ENCODE measurements at regions not wholly inside any gene's neighbourhood (a gene's known extent, or its start where the extent isn't known, plus 50 kb on each side); places are given as distances from the start of the nearest gene placed in this dataset.
A peak's percentile ranks its signal among the peaks of the same experiment; 100 is the strongest.

GRCh38 chr20:11686820-11687543 lies 230.7 kb upstream of the BTBD3 start:
- TF ChIP-seq CTCF (IDR thresholded peaks at IDR 0.05; ENCODE audit: unreplicated experiment in 3 of 3) = no peak
- peaks cover 9% of the 10 kb centered on the region for H3K27me3 Mint-ChIP-seq (ENCODE audit: low read depth)
- H3K27ac Mint-ChIP-seq = peak overlapping the region; percentile 46 to 69 (median 46)
- H3K4me3 Mint-ChIP-seq = peak overlapping the region; percentile 66 to 77 (median 73)
- H3K36me3 Mint-ChIP-seq (ENCODE audit: low read depth) = no peaks in the 10 kb centered on the region
- H3K4me1 Mint-ChIP-seq = peaks cover 5% of the 10 kb centered on the region
- H3K9me3 Mint-ChIP-seq = no peaks in the 10 kb centered on the region

GRCh38 chr20:11687546-11688292 lies 230.0 kb upstream of the BTBD3 start:
- TF ChIP-seq CTCF (IDR thresholded peaks at IDR 0.05; ENCODE audit: unreplicated experiment in 3 of 3) = no peak
- Mint-ChIP-seq H3K9me3 (no peaks in the 10 kb centered on the region), H3K36me3 (ENCODE audit: low read depth) (no peaks in the 10 kb centered on the region), H3K4me3 (peak overlapping the region; percentile 66 to 77 (median 73)), H3K4me1 (peaks cover 5% of the 10 kb centered on the region), H3K27me3 (ENCODE audit: low read depth) (peaks cover 9% of the 10 kb centered on the region), H3K27ac (peak overlapping the region in 2 of 3 experiments; percentile 46 to 69)

- no peaks in the 10 kb centered on the region for H3K36me3 Mint-ChIP-seq (ENCODE audit: low read depth)
- peaks cover 5% of the 10 kb centered on the region for H3K4me1 Mint-ChIP-seq
- no peak overlapping the region for H3K27ac Mint-ChIP-seq
- no peak overlapping the region for H3K4me3 Mint-ChIP-seq
- TF ChIP-seq CTCF (IDR thresholded peaks at IDR 0.05; ENCODE audit: unreplicated experiment in 3 of 3) = no peak
- no peaks in the 10 kb centered on the region for H3K9me3 Mint-ChIP-seq
- H3K27me3 Mint-ChIP-seq (ENCODE audit: low read depth) = peaks cover 9% of the 10 kb centered on the region
Measured at GRCh38 chr20:11689262-11689661, 228.4 kb upstream of the BTBD3 start.

- Mint-ChIP-seq H3K4me3 (no peak overlapping the region), H3K4me1 (no peaks in the 10 kb centered on the region), H3K9me3 (no peaks in the 10 kb centered on the region), H3K27ac (no peak overlapping the region), H3K36me3 (ENCODE audit: low read depth) (no peaks in the 10 kb centered on the region), H3K27me3 (ENCODE audit: low read depth) (peaks cover under 1% of the 10 kb centered on the region)
- no peak for TF ChIP-seq CTCF (IDR thresholded peaks at IDR 0.05; ENCODE audit: unreplicated experiment in 3 of 3)
Measured at GRCh38 chr20:11691766-11692165, 225.9 kb upstream of the BTBD3 start.

GRCh38 chr20:11692567-11692966 lies 225.1 kb upstream of the BTBD3 start:
- Mint-ChIP-seq H3K36me3 (ENCODE audit: low read depth) (no peaks in the 10 kb centered on the region), H3K27ac (no peak overlapping the region), H3K4me1 (no peaks in the 10 kb centered on the region), H3K27me3 (ENCODE audit: low read depth) (no peaks in the 10 kb centered on the region), H3K9me3 (peaks cover 2% of the 10 kb centered on the region), H3K4me3 (no peak overlapping the region)
- TF ChIP-seq CTCF (IDR thresholded peaks at IDR 0.05; ENCODE audit: unreplicated experiment in 3 of 3) = no peak

Data from nephron (organoid).